HL-60 (cell line): ENCODE measurements at regions not wholly inside any gene's neighbourhood (a gene's known extent, or its start where the extent isn't known, plus 50 kb on each side); places are given as distances from the start of the nearest gene placed in this dataset.

Source experiments
- POLR2AphosphoS5 ChIP-seq: IDR thresholded peaks from 2 replicates; pipeline ENCODE4 v1.6.1; 2012; ENCODE audit warnings: low read depth
- TF ChIP-seq, protein P1 (sequence below): IDR thresholded peaks from one replicate; pipeline ENCODE4 v1.5.1; 2011; ENCODE audit warnings: low read length, control low read depth, inconsistent platforms; ENCODE audit not compliant: insufficient read depth
- TF ChIP-seq, protein P2 (sequence below): IDR thresholded peaks from 2 replicates; pipeline ENCODE4 v1.6.1; 2012; ENCODE audit warnings: low read depth; ENCODE audit not compliant: insufficient replicate concordance

DNA sequence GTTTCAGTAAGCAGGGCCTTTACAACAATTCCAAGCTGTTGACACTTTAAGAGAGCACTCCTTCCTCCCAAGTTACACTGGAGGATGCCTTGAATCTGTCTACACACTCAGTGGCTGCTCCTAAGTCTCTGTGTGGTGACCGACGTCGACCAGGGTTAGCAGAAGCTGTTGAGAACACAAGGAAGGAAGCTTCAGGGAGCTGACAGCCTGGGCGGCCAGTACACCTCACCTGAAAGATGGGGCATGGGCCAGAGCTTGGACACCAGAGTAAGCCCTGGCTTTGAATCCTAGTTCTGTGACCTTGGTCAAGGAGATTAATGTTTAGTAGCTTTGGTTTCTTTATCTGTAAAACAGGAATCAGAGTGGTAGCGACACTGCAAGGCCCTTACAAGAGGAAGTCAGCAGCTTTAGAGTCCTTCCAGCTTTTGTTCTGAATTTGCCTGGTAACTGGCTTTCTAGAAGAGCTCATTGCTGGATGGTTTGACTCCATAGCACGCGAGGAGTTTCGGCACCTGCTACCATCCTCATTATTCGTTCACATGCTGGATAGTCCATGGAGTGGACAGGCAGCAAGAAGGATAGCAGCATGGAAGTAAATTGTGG, 214.2 kb downstream of the FGF9 start:
- TF ChIP-seq, protein P1, sequence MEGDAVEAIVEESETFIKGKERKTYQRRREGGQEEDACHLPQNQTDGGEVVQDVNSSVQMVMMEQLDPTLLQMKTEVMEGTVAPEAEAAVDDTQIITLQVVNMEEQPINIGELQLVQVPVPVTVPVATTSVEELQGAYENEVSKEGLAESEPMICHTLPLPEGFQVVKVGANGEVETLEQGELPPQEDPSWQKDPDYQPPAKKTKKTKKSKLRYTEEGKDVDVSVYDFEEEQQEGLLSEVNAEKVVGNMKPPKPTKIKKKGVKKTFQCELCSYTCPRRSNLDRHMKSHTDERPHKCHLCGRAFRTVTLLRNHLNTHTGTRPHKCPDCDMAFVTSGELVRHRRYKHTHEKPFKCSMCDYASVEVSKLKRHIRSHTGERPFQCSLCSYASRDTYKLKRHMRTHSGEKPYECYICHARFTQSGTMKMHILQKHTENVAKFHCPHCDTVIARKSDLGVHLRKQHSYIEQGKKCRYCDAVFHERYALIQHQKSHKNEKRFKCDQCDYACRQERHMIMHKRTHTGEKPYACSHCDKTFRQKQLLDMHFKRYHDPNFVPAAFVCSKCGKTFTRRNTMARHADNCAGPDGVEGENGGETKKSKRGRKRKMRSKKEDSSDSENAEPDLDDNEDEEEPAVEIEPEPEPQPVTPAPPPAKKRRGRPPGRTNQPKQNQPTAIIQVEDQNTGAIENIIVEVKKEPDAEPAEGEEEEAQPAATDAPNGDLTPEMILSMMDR, result no peak
- no peak for TF ChIP-seq POLR2AphosphoS5
- TF ChIP-seq, protein P2, sequence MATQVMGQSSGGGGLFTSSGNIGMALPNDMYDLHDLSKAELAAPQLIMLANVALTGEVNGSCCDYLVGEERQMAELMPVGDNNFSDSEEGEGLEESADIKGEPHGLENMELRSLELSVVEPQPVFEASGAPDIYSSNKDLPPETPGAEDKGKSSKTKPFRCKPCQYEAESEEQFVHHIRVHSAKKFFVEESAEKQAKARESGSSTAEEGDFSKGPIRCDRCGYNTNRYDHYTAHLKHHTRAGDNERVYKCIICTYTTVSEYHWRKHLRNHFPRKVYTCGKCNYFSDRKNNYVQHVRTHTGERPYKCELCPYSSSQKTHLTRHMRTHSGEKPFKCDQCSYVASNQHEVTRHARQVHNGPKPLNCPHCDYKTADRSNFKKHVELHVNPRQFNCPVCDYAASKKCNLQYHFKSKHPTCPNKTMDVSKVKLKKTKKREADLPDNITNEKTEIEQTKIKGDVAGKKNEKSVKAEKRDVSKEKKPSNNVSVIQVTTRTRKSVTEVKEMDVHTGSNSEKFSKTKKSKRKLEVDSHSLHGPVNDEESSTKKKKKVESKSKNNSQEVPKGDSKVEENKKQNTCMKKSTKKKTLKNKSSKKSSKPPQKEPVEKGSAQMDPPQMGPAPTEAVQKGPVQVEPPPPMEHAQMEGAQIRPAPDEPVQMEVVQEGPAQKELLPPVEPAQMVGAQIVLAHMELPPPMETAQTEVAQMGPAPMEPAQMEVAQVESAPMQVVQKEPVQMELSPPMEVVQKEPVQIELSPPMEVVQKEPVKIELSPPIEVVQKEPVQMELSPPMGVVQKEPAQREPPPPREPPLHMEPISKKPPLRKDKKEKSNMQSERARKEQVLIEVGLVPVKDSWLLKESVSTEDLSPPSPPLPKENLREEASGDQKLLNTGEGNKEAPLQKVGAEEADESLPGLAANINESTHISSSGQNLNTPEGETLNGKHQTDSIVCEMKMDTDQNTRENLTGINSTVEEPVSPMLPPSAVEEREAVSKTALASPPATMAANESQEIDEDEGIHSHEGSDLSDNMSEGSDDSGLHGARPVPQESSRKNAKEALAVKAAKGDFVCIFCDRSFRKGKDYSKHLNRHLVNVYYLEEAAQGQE, result peak; percentile 13
